T-helper 17 cell (primary cell): ENCODE measurements at regions not wholly inside any gene's neighbourhood (a gene's known extent, or its start where the extent isn't known, plus 50 kb on each side); places are given as distances from the start of the nearest gene placed in this dataset.

Experiments used
- ATAC-seq: fragments of 150-1000 bp; cut with Tn5 transposase; 2 replicates; pipeline ENCODE4 v1.10.0; 2021; ENCODE audit warnings: mild to moderate bottlenecking, moderate library complexity
- DNase-seq, 3 donors: peaks; one replicate each; pipeline versions ENCODE4 v3.0.0 to v3.0.0-alpha.2; 2020 to 2021
- H3K9me3 ChIP-seq: one replicate; pipeline ENCODE4 v1.7.0; 2013; ENCODE audit warnings: low read length, mild to moderate bottlenecking; ENCODE audit not compliant: control insufficient read depth, poor library complexity, severe bottlenecking
- H3K27ac Mint-ChIP-seq: one replicate; pipeline ENCODE4 v1.8.0; 2022; ENCODE audit warnings: mild to moderate bottlenecking, moderate library complexity, mixed read lengths
- H3K27me3 Mint-ChIP-seq: one replicate; pipeline ENCODE4 v1.8.0; 2022; ENCODE audit warnings: mixed read lengths
- H3K36me3 Mint-ChIP-seq: one replicate; pipeline ENCODE4 v1.8.0; 2022; ENCODE audit warnings: low read depth, mixed read lengths
- H3K4me1 Mint-ChIP-seq: one replicate; pipeline ENCODE4 v1.8.0; 2022; ENCODE audit warnings: mild to moderate bottlenecking, mixed read lengths
- H3K4me3 Mint-ChIP-seq: one replicate; pipeline ENCODE4 v1.8.0; 2022; ENCODE audit warnings: mild to moderate bottlenecking, moderate library complexity, mixed read lengths

GRCh38 chr16:54829691-54830090, 101.0 kb upstream of the IRX5 start:
- Mint-ChIP-seq H3K4me1 (no peaks in the 10 kb centered on the region), H3K27ac (no peak overlapping the region), H3K27me3 (peaks cover 5% of the 10 kb centered on the region), H3K4me3 (no peak overlapping the region), H3K36me3 (no peaks in the 10 kb centered on the region)
- ATAC-seq = no peak
- DNase-seq = no peak
- H3K9me3 ChIP-seq = no peaks in the 10 kb centered on the region

DNA sequence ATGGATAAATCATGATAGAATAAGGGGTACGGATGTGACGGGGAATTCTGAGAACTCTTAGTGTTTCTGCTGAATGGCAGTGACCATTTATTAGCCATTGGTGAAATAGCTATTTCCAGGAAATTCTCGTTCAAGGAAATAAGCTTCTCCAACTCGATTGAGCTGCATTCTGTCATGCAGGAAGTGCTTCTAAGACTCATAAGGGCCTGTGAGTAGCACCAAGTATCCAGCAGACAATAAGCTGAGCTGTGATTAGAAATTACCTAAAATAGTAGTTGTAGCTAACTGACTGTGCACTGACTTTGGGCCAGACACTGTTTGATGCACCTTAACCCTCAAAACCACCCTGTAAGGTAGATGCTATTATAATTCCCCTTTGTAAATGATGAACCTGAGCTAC, 107.8 kb upstream of the IRX5 start:
- no peak overlapping the region for H3K4me3 Mint-ChIP-seq
- no peaks in the 10 kb centered on the region for H3K9me3 ChIP-seq
- no peaks in the 10 kb centered on the region for H3K4me1 Mint-ChIP-seq
- H3K27me3 Mint-ChIP-seq = peaks cover 11% of the 10 kb centered on the region
- H3K36me3 Mint-ChIP-seq = no peaks in the 10 kb centered on the region
- H3K27ac Mint-ChIP-seq = no peak overlapping the region
- no peak for DNase-seq
- ATAC-seq = no peak

DNA sequence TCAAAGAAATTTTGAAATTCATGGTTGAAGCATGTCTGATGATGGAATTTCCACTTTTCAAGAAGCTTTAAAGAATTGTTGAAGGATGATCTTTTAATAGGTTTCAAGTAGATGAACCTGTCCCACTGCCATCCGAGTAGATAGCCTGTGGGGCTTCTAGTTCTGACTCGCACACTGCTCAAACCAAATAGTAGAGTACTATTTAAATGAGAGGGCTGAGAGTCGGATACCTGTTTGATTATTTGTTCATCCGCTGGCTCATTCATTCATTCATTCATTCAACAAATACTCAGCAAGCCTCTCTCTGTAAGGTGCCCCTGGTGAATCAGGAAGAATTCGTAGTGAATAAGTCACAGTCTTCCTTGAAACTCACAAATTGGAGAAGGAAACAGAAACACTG, 108.2 kb upstream of the IRX5 start:
- Mint-ChIP-seq H3K27me3 (peaks cover 15% of the 10 kb centered on the region), H3K4me1 (no peaks in the 10 kb centered on the region), H3K36me3 (no peaks in the 10 kb centered on the region), H3K4me3 (no peak overlapping the region), H3K27ac (no peak overlapping the region)
- DNase-seq = no peak
- no peaks in the 10 kb centered on the region for H3K9me3 ChIP-seq
- ATAC-seq = no peak

GRCh38 chr16:54821731-54822130, 108.9 kb upstream of the IRX5 start:
- ATAC-seq (no peak), DNase-seq (no peak)
- H3K27me3 Mint-ChIP-seq = peaks cover 12% of the 10 kb centered on the region
- H3K4me3 Mint-ChIP-seq = no peak overlapping the region
- no peak overlapping the region for H3K27ac Mint-ChIP-seq
- H3K9me3 ChIP-seq = no peaks in the 10 kb centered on the region
- no peaks in the 10 kb centered on the region for H3K36me3 Mint-ChIP-seq
- H3K4me1 Mint-ChIP-seq = no peaks in the 10 kb centered on the region

GRCh38 chr16:54817940-54818574, 112.6 kb upstream of the IRX5 start:
- ATAC-seq = no peak
- no peak overlapping the region for H3K27ac Mint-ChIP-seq
- H3K4me1 Mint-ChIP-seq = no peaks in the 10 kb centered on the region

DNA sequence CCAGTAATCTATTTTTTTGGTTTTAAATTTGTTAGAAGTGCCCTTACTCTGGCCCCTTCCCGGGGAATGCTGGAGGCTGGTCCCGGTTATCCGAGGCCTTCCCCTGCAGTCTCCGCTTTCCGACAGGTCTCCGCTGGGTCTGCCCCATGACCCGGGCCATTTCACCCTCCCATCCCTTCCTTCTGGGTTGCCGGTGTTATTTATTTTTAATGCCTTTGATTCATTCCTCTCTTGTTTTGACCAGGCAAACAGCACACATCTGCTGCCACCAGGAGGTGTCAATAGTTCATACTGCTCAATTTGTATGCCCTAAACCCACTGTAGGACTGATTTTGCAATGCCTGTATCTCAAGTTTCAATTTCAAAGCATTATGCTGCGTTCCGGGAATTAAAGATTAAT, 113.2 kb upstream of the IRX5 start:
- DNase-seq (no peak), ATAC-seq (no peak)
- Mint-ChIP-seq H3K27ac (no peak overlapping the region), H3K36me3 (no peaks in the 10 kb centered on the region), H3K27me3 (peaks cover 19% of the 10 kb centered on the region), H3K4me3 (no peak overlapping the region), H3K4me1 (no peaks in the 10 kb centered on the region)
- H3K9me3 ChIP-seq = no peaks in the 10 kb centered on the region

More at GRCh38 chr16:54817940-54818574, 112.6 kb upstream of the IRX5 start:
- no peaks in the 10 kb centered on the region for H3K9me3 ChIP-seq
- no peak for DNase-seq
- Mint-ChIP-seq H3K27me3 (peaks cover 19% of the 10 kb centered on the region), H3K4me3 (no peak overlapping the region), H3K36me3 (no peaks in the 10 kb centered on the region)

DNA sequence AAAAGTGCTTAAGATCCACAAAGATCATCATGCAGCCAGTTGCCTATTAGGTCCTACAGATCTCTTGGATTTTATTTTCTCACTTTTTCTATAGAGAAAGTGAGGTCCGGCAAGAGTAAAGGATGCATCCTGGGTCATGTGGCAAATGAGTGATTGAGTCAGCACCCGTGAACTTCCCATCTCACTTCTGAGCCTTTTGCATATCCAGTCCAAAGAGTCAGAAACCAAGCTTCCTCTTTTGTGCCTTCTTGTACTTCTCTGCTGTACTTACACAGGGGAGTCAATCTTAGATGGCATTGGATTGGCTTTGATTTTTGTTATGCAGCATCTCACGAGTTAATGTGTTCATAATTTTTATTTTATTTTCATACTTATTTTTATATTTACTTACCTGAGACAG, 114.2 kb upstream of the IRX5 start:
- Mint-ChIP-seq H3K27ac (no peak overlapping the region), H3K27me3 (peaks cover 19% of the 10 kb centered on the region), H3K4me1 (no peaks in the 10 kb centered on the region), H3K4me3 (no peak overlapping the region), H3K36me3 (no peaks in the 10 kb centered on the region)
- ATAC-seq (no peak), DNase-seq (no peak)
- H3K9me3 ChIP-seq = no peaks in the 10 kb centered on the region

DNA sequence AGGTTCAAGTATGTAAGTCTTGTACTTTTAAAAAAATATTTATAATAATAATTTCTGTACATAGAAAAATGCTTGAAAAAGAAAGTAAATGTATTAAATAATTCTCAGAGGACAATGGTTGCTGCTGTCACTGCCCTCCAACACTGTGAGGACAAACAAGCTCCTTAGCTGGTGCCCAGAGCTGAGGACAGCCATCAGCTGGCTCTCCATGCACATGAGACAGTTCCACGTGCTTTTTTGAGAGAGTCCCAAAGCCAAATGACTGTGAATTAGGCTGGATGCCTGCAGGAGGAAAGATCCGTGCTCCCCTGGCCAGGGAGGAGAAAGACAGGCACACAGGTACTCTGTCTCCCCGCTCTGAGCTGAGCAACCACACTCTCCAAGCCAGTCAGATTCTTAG, 115.5 kb upstream of the IRX5 start:
- peaks cover 19% of the 10 kb centered on the region for H3K27me3 Mint-ChIP-seq
- H3K4me1 Mint-ChIP-seq = no peaks in the 10 kb centered on the region
- H3K4me3 Mint-ChIP-seq = no peak overlapping the region
- no peaks in the 10 kb centered on the region for H3K36me3 Mint-ChIP-seq
- H3K27ac Mint-ChIP-seq = no peak overlapping the region
- no peaks in the 10 kb centered on the region for H3K9me3 ChIP-seq
- DNase-seq (no peak), ATAC-seq (no peak)

DNA sequence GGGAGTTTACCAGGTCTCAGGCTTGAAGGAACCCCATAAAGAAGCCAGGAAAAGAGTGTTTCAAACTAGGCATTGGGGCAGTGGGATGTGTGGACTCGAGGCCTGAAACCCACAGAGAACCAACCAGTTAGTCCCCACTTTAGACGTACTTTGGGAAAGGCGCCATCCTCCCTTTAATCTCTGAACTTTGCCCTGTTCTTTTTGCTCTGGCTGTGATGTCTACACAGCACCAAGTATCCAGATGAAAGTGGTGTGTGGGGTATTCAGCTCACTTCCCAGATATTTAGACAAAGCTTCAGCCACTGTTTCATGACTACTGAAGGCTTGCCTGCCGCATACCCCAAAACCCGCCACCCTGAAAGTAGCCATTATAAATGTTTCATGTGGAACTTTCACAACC, 116.9 kb upstream of the IRX5 start:
- no peak for DNase-seq
- no peaks in the 10 kb centered on the region for H3K9me3 ChIP-seq
- Mint-ChIP-seq H3K27me3 (peaks cover 19% of the 10 kb centered on the region), H3K27ac (no peak overlapping the region), H3K4me1 (no peaks in the 10 kb centered on the region), H3K4me3 (no peak overlapping the region), H3K36me3 (no peaks in the 10 kb centered on the region)
- no peak for ATAC-seq

DNA sequence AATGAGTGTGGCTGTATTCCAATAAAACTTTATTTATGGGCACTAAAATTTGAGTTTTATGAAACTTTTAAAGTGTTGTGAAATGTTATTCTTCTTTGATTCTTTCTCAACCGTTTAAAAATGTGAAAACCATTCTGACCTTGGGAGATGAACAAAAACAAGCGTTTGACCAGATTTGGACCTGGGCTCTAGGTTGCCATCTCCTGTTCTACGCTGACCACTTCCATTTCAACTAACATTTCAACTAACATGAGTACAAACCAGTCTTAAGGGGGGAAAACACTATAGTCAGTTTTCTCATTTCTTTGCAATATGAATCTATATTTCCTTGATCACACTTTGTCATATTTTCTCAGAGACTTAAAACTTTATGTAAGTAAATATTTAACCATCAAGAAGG, 118.4 kb upstream of the IRX5 start:
- no peaks in the 10 kb centered on the region for H3K4me1 Mint-ChIP-seq
- no peak for DNase-seq
- no peak overlapping the region for H3K4me3 Mint-ChIP-seq
- H3K36me3 Mint-ChIP-seq = no peaks in the 10 kb centered on the region
- no peaks in the 10 kb centered on the region for H3K9me3 ChIP-seq
- peaks cover 7% of the 10 kb centered on the region for H3K27me3 Mint-ChIP-seq
- H3K27ac Mint-ChIP-seq = no peak overlapping the region
- ATAC-seq = no peak

- H3K27ac Mint-ChIP-seq = no peak overlapping the region
- no peak overlapping the region for H3K4me3 Mint-ChIP-seq
- H3K9me3 ChIP-seq = no peaks in the 10 kb centered on the region
- H3K36me3 Mint-ChIP-seq = no peaks in the 10 kb centered on the region
- no peak for ATAC-seq
- no peaks in the 10 kb centered on the region for H3K4me1 Mint-ChIP-seq
- DNase-seq = no peak
- H3K27me3 Mint-ChIP-seq = peaks cover 6% of the 10 kb centered on the region
These were observed 121.8 kb upstream of the IRX5 start for GRCh38 chr16:54808890-54809289.

DNA sequence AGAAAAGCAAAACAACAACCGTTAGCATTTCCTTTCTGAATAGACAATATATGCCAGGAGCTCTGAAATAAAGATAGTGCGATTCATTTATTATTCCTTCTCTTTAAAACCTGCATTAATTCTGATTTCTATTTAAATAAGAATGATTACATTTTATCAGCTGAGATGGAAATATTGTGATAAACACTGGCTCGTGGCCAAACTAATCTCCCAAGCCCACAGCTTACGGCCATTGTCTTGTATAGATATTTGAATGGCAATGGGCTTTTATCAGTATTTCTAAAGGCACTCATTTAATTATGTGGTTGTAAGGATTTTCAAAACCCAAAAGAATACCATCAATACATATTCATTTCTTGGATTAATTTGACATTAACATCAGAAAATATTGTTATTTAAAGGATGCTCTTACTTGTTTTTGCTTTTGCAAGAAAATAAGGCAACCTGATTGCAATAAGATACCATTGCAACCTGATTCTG, 123.7 kb upstream of the IRX5 start:
- no peak for ATAC-seq
- DNase-seq = no peak
- Mint-ChIP-seq H3K4me1 (no peaks in the 10 kb centered on the region), H3K36me3 (no peaks in the 10 kb centered on the region), H3K27me3 (no peaks in the 10 kb centered on the region), H3K4me3 (no peak overlapping the region), H3K27ac (no peak overlapping the region)
- no peaks in the 10 kb centered on the region for H3K9me3 ChIP-seq

- Mint-ChIP-seq H3K4me1 (no peaks in the 10 kb centered on the region), H3K27ac (no peak overlapping the region), H3K4me3 (no peak overlapping the region), H3K36me3 (no peaks in the 10 kb centered on the region), H3K27me3 (no peaks in the 10 kb centered on the region)
- DNase-seq (no peak), ATAC-seq (no peak)
- H3K9me3 ChIP-seq = no peaks in the 10 kb centered on the region
These were observed 124.3 kb upstream of the IRX5 start for GRCh38 chr16:54806378-54806777.

- no peaks in the 10 kb centered on the region for H3K36me3 Mint-ChIP-seq
- H3K27me3 Mint-ChIP-seq = no peaks in the 10 kb centered on the region
- no peaks in the 10 kb centered on the region for H3K9me3 ChIP-seq
- no peak for DNase-seq
- H3K27ac Mint-ChIP-seq = no peak overlapping the region
- no peaks in the 10 kb centered on the region for H3K4me1 Mint-ChIP-seq
- ATAC-seq = no peak
- no peak overlapping the region for H3K4me3 Mint-ChIP-seq
These were observed 125.0 kb upstream of the IRX5 start for GRCh38 chr16:54805648-54806047.
